Skeletal muscle tissue (tissue), 3 donors: ENCODE measurements at regions not wholly inside any gene's neighbourhood (a gene's known extent, or its start where the extent isn't known, plus 50 kb on each side); places are given as distances from the start of the nearest gene placed in this dataset.
"Not testable (repeated sequence)": the region's sequence is repeated elsewhere in the genome, so short reads cannot be mapped to it uniquely, and the experiment has no call there.

Experiments
- H3K27ac ChIP-seq: one replicate; pipeline ENCODE4 v1.7.0; 2013; ENCODE audit warnings: mild to moderate bottlenecking, low read depth, low read length, inconsistent platforms
- H3K27me3 ChIP-seq, 3 donors: one replicate each; pipeline ENCODE4 v1.7.0; 2013; ENCODE audit warnings: low read length in 3 of 3; ENCODE audit not compliant: control insufficient read depth in 3 of 3, insufficient read depth in 3 of 3
- H3K36me3 ChIP-seq, 3 donors: one replicate each; pipeline ENCODE4 v1.7.0; 2013; ENCODE audit warnings: low read length in 3 of 3; ENCODE audit not compliant: control insufficient read depth in 3 of 3, insufficient read depth in 3 of 3
- H3K4me1 ChIP-seq, 3 donors: one replicate each; pipeline ENCODE4 v1.7.0; 2013; ENCODE audit warnings: low read length in 3 of 3, mild to moderate bottlenecking in 3 of 3; ENCODE audit not compliant: control insufficient read depth in 3 of 3, insufficient read depth in 3 of 3
- H3K4me3 ChIP-seq, 3 donors: one replicate each; pipeline ENCODE4 v1.7.0; 2013; ENCODE audit warnings: low read length in 3 of 3
- H3K9ac ChIP-seq, 3 donors: one replicate each; pipeline ENCODE4 v1.7.0; 2013; ENCODE audit warnings: low read length in 3 of 3, mild to moderate bottlenecking in 3 of 3, moderate library complexity in 2 of 3, low read depth in 1 of 3
- H3K9me3 ChIP-seq, 3 donors: one replicate each; pipeline ENCODE4 v1.7.0; 2013; ENCODE audit warnings: low read length in 3 of 3; ENCODE audit not compliant: control insufficient read depth in 3 of 3
- donor health status: Osteomylitis.

GRCh38 chr1:47661040-47661439 is 223.2 kb downstream of the FOXD2 start:
- no peak overlapping the region for H3K27ac ChIP-seq
- no peaks in the 10 kb centered on the region for H3K27me3 ChIP-seq
- no peaks in the 10 kb centered on the region for H3K9me3 ChIP-seq
- no peaks in the 10 kb centered on the region for H3K36me3 ChIP-seq
- H3K4me1 ChIP-seq: peaks cover 5 to 10% (median 9%) of the 10 kb centered on the region in 3 donors
- no peak overlapping the region for H3K4me3 ChIP-seq
- H3K9ac ChIP-seq: no peak overlapping the region

DNA sequence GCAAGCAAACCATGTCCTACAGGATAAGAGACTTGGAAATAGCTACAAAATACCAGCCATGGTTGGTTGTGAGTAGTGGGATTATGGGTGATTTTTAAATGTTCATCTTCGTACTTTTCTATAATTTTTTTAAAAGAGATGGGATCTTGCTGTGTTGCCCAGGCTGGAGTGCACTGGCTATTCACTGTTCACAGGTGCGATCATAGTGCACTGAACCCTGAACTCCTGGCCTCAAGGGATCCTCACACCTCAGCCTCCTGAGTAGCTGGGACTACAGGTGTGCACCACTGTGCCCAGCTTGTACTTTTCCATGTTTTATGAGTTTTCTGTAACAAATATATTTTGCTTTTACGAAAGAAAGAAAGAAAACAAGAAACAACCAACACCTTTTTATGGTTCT is 224.2 kb downstream of the FOXD2 start:
- Histone ChIP-seq H3K4me3 (no peak overlapping the region), H3K4me1 (peaks cover 0 to 1% (median 0%) of the 10 kb centered on the region in 3 donors), H3K9ac (no peak overlapping the region), H3K27ac (no peak overlapping the region), H3K36me3 (no peaks in the 10 kb centered on the region), H3K27me3 (no peaks in the 10 kb centered on the region), H3K9me3 (no peaks in the 10 kb centered on the region)

GRCh38 chr1:47663286-47663685 is 225.4 kb downstream of the FOXD2 start:
- H3K9ac ChIP-seq: no peak overlapping the region
- H3K27ac ChIP-seq: no peak overlapping the region
- H3K4me1 ChIP-seq: no peaks in the 10 kb centered on the region
- H3K27me3 ChIP-seq: peaks cover 0 to 3% (median 0%) of the 10 kb centered on the region in 3 donors
- no peaks in the 10 kb centered on the region for H3K9me3 ChIP-seq
- H3K4me3 ChIP-seq: no peak overlapping the region
- H3K36me3 ChIP-seq: no peaks in the 10 kb centered on the region

DNA sequence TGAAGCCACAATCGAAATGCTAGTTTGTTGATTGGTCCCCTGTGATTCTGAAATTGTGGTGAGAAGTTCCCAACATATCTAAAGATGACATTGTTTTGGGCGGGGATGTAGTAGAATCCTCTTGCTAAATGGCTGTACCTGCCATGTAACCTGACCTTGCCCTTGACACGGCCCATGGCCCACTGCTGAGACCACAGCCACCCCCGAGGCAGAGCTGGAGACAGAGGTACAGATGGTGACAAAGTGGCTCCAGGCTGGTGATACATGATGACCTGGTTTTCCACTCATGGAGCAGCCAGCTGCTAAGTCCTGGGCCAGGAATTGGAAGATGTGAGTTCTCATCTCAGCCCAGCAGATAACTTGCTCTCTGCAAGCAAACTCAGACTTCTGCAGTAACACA is 226.5 kb downstream of the FOXD2 start:
- H3K4me1 ChIP-seq: no peaks in the 10 kb centered on the region
- no peak overlapping the region for H3K4me3 ChIP-seq

DNA sequence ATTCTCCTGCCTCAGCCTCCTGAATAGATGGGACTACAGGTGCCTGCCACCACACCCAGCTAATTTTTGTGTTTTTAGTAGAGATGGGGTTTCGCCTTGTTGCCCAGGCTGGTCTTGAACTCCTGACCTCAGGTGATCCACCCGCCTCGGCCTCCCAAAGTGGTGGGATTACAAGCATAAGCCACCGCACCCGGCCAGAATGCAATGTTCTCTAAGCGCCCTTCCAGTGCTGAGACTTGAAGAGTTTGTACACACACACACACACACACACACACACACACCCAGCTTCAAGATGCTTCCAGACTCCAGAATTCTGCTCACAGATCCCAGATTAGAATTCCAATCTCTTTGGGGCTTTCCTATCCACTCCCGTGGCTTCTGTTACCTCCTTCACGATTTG is 227.1 kb downstream of the FOXD2 start:
- not testable (repeated sequence) for H3K9me3 ChIP-seq, H3K27me3 ChIP-seq, H3K27ac ChIP-seq, H3K9ac ChIP-seq, H3K4me1 ChIP-seq, H3K4me3 ChIP-seq, H3K36me3 ChIP-seq

More for the DNA sequence above, 226.5 kb downstream of the FOXD2 start:
- Histone ChIP-seq H3K27ac (no peak overlapping the region), H3K27me3 (peaks cover 0 to 4% (median 0%) of the 10 kb centered on the region in 3 donors), H3K36me3 (no peaks in the 10 kb centered on the region), H3K9ac (no peak overlapping the region), H3K9me3 (no peaks in the 10 kb centered on the region)

GRCh38 chr1:47669081-47669585 is 231.3 kb downstream of the FOXD2 start:
- no peaks in the 10 kb centered on the region for H3K36me3 ChIP-seq
- no peak overlapping the region for H3K9ac ChIP-seq
- no peak overlapping the region for H3K4me3 ChIP-seq
- H3K27me3 ChIP-seq: peaks cover 0 to 4% (median 0%) of the 10 kb centered on the region in 3 donors
- H3K4me1 ChIP-seq: no peaks in the 10 kb centered on the region
- peaks cover 0 to 3% (median 0%) of the 10 kb centered on the region in 3 donors for H3K9me3 ChIP-seq
- H3K27ac ChIP-seq: no peak overlapping the region

- Histone ChIP-seq H3K36me3 (no peaks in the 10 kb centered on the region), H3K4me3 (no peak overlapping the region), H3K27ac (no peak overlapping the region), H3K9me3 (peaks cover 0 to 3% (median 0%) of the 10 kb centered on the region in 3 donors), H3K27me3 (peaks cover 0 to 4% (median 4%) of the 10 kb centered on the region in 3 donors), H3K4me1 (no peaks in the 10 kb centered on the region), H3K9ac (no peak overlapping the region)
These were observed 234.8 kb downstream of the FOXD2 start for GRCh38 chr1:47672622-47673021.

GRCh38 chr1:47674189-47674588 is 236.3 kb downstream of the FOXD2 start:
- H3K27me3 ChIP-seq: peaks cover 0 to 10% (median 0%) of the 10 kb centered on the region in 3 donors
- H3K9me3 ChIP-seq: peaks cover 0 to 3% (median 0%) of the 10 kb centered on the region in 3 donors
- H3K9ac ChIP-seq: no peak overlapping the region
- no peak overlapping the region for H3K27ac ChIP-seq
- H3K4me1 ChIP-seq: peaks cover 0 to 3% (median 2%) of the 10 kb centered on the region in 3 donors
- no peaks in the 10 kb centered on the region for H3K36me3 ChIP-seq
- H3K4me3 ChIP-seq: no peak overlapping the region

GRCh38 chr1:47675047-47675675 is 237.3 kb downstream of the FOXD2 start:
- H3K4me1 ChIP-seq: peaks cover 0 to 4% (median 2%) of the 10 kb centered on the region in 3 donors
- peaks cover 0 to 10% (median 1%) of the 10 kb centered on the region in 3 donors for H3K27me3 ChIP-seq
- H3K9me3 ChIP-seq: peaks cover 0 to 3% (median 0%) of the 10 kb centered on the region in 3 donors
- H3K9ac ChIP-seq: no peak overlapping the region
- no peaks in the 10 kb centered on the region for H3K36me3 ChIP-seq
- H3K27ac ChIP-seq: no peak overlapping the region
- H3K4me3 ChIP-seq: no peak overlapping the region

- no peak overlapping the region for H3K9ac ChIP-seq
- peaks cover 0 to 10% (median 3%) of the 10 kb centered on the region in 3 donors for H3K27me3 ChIP-seq
- H3K4me3 ChIP-seq: no peak overlapping the region
- no peaks in the 10 kb centered on the region for H3K36me3 ChIP-seq
- H3K4me1 ChIP-seq: peaks cover 0 to 4% (median 2%) of the 10 kb centered on the region in 3 donors
- no peak overlapping the region for H3K27ac ChIP-seq
- H3K9me3 ChIP-seq: peaks cover 0 to 3% (median 0%) of the 10 kb centered on the region in 3 donors
These were observed 237.9 kb downstream of the FOXD2 start for GRCh38 chr1:47675721-47676120.
